GM12878 (cell line): ENCODE measurements at regions not wholly inside any gene's neighbourhood (a gene's known extent, or its start where the extent isn't known, plus 50 kb on each side); places are given as distances from the start of the nearest gene placed in this dataset.
A peak's percentile ranks its signal among the peaks of the same experiment; 100 is the strongest.
"Not testable (repeated sequence)": the region's sequence is repeated elsewhere in the genome, so short reads cannot be mapped to it uniquely, and the experiment has no call there.

Source experiments
- ATAC-seq: fragments of 200-7000 bp; cut with Tn5 transposase; 3 replicates; pipeline ENCODE4 v1.9.1; 2020; ENCODE audit warnings: mild to moderate bottlenecking, moderate library complexity
- BruUV-seq: library from RNA; stranded (reverse); fragments of 400-500 nt; replicated peaks from 2 replicates; lab custom pipeline; 2021; lab: Mats Ljungman, UMichigan
- CTCF ChIA-PET: fragments of 300-600 bp; sonication (Branson Sonifier 250); formaldehyde crosslinking; extraction: SDS; loops from one replicate; lab custom pipeline; 2021; ENCODE audit warnings: inconsistent platforms; lab: Yijun Ruan, JAX
- POLR2A ChIA-PET: fragments of 350-600 bp; formaldehyde crosslinking; extraction: SDS; loops from one replicate; lab custom pipeline; 2021; ENCODE audit warnings: inconsistent platforms; lab: Charles Lee
- RAD21 ChIA-PET: fragments of 300-600 bp; sonication (Branson Sonifier 250); formaldehyde crosslinking; loops from one replicate; lab custom pipeline; 2023; ENCODE audit warnings: antibody characterized with exemption; ENCODE audit not compliant: unreplicated experiment; lab: Charles Lee
- SMC1A ChIA-PET: fragments of 300-600 bp; sonication (Branson Sonifier 250); formaldehyde crosslinking; loops from one replicate; lab custom pipeline; 2023; ENCODE audit not compliant: unreplicated experiment, uncharacterized antibody; lab: Charles Lee
- DNase-seq: peaks from one replicate; pipeline ENCODE4 v3.0.0-alpha.2; 2011; ENCODE audit warnings: low read depth, low spot score
- FAIRE-seq: peaks from 3 replicates; lab custom pipeline; 2011; peaks lifted over from hg19 to GRCh38; lab: Jason Lieb, UNC
- H2AFZ ChIP-seq: 2 replicates; pipeline ENCODE4 v1.6.0; 2011; ENCODE audit warnings: low read depth, low read length, control low read depth; ENCODE audit not compliant: control insufficient read depth
- H3K27ac ChIP-seq: 2 replicates; pipeline ENCODE4 v1.5.1; 2011; ENCODE audit warnings: control low read depth; ENCODE audit not compliant: control insufficient read depth, insufficient read depth
- H3K27me3 ChIP-seq, 2 experiments: replicated peaks in 1 of 2; 2 replicates each; pipeline versions ENCODE4 v1.6.0 to v1.6.1; 2011; ENCODE audit warnings: low read length in 1 of 2; ENCODE audit not compliant: control insufficient read depth in 2 of 2, insufficient read depth in 2 of 2
- H3K36me3 ChIP-seq, 2 experiments: 2 replicates each; pipeline ENCODE4 v1.5.1; 2011; ENCODE audit warnings: low read length in 1 of 2; ENCODE audit not compliant: control insufficient read depth in 2 of 2, insufficient read depth in 2 of 2
- H3K4me1 ChIP-seq: 2 replicates; pipeline ENCODE4 v1.6.1; 2011; ENCODE audit warnings: mild to moderate bottlenecking, low read length, moderate library complexity, mixed read lengths; ENCODE audit not compliant: control insufficient read depth, insufficient read depth
- H3K4me2 ChIP-seq: 2 replicates; pipeline ENCODE4 v1.6.0; 2011; ENCODE audit warnings: control low read depth; ENCODE audit not compliant: control insufficient read depth, insufficient read depth
- H3K4me3 ChIP-seq: fragments of 200-600 bp; sonication (generic); 2 replicates; pipeline ENCODE4 v1.5.1; 2016
- H3K79me2 ChIP-seq: 2 replicates; pipeline ENCODE4 v1.6.0; 2011; ENCODE audit warnings: low read length; ENCODE audit not compliant: control insufficient read depth, insufficient read depth
- H3K9ac ChIP-seq: 2 replicates; pipeline ENCODE4 v1.8.0; 2011; ENCODE audit warnings: low read length, control low read depth, mixed read lengths; ENCODE audit not compliant: control insufficient read depth, insufficient read depth
- H3K9me3 ChIP-seq: replicated peaks from 3 replicates; pipeline ENCODE4 v1.5.1; 2011; ENCODE audit warnings: mild to moderate bottlenecking, low read length; ENCODE audit not compliant: control insufficient read depth, insufficient read depth
- H4K20me1 ChIP-seq: 2 replicates; pipeline ENCODE4 v1.6.0; 2011; ENCODE audit not compliant: control insufficient read depth, insufficient read depth
- CBX5 ChIP-seq: sonication (generic); IDR thresholded peaks from 2 replicates; pipeline ENCODE4 v1.6.1; 2016; ENCODE audit warnings: low read depth, moderate library complexity, mild to moderate bottlenecking, inconsistent platforms
- NFIC ChIP-seq: IDR thresholded peaks from 2 replicates; pipeline ENCODE4 v1.6.1; 2012; ENCODE audit warnings: low read depth, mild to moderate bottlenecking, inconsistent platforms, low read length, moderate library complexity
- POLR2A ChIP-seq: IDR thresholded peaks from 2 replicates; pipeline ENCODE4 v1.6.1; 2011; ENCODE audit warnings: low read depth, mild to moderate bottlenecking, low read length
- ZSCAN29 ChIP-seq: fragments of 450-650 bp; IDR thresholded peaks from 2 replicates; pipeline ENCODE4 v1.6.1; 2017; ENCODE audit warnings: mild to moderate bottlenecking, moderate library complexity
- WGBS: methylation state at CpG from one replicate; pipeline ENCODE4 v1.1.6; 2016; ENCODE audit warnings: low lambda C conversion rate; ENCODE audit not compliant: insufficient replicate concordance, insufficient coverage; ENCODE audit errors: missing lambda C conversion rate; 5-methylcytosine and 5-hydroxymethylcytosine counted together
- in situ Hi-C: fragments of 300-500 bp; cut with MboI; formaldehyde crosslinking; loops from 9 replicates; pipeline ENCODE4 v1.14.3; 2018; ENCODE audit warnings: mixed read lengths
- intact Hi-C: fragments of 100-400 bp; cut with micrococcal nuclease; formaldehyde crosslinking; loops from one replicate; pipeline ENCODE4 v1.14.2; 2022; ENCODE audit not compliant: unreplicated experiment

- TF ChIP-seq POLR2A = no peak
These were observed 336.9 kb downstream of the PTTG2 start (continued) for GRCh38 chr4:38297061-38297460.

- no peak overlapping the region for H2AFZ ChIP-seq
- intact Hi-C loops = no loop called here
- no peaks in the 10 kb centered on the region for H3K27me3 ChIP-seq
- DNase-seq = no peak
- no peak overlapping the region for H3K9ac ChIP-seq
- in situ Hi-C loops = no loop called here
- H3K9me3 ChIP-seq = peaks cover 22% of the 10 kb centered on the region
- BruUV-seq = no TSS peak
- SMC1A ChIA-PET = interaction anchor here (0.6 kb wide), 2 partner anchors 413 to 507 kb away, joined by 3 read pairs; no protein-coding TSS in a partner anchor
- CTCF ChIA-PET = interaction anchor here (0.8 kb wide), 1 partner anchor 376 kb away, joined by 3 read pairs; no protein-coding TSS in a partner anchor
- no peak for FAIRE-seq
- RAD21 ChIA-PET = no interaction called here
- H3K4me2 ChIP-seq = no peak overlapping the region
- no peaks in the 10 kb centered on the region for H3K4me1 ChIP-seq
- no peaks in the 10 kb centered on the region for H4K20me1 ChIP-seq
- no peak for ATAC-seq
- H3K4me3 ChIP-seq = no peak overlapping the region
- H3K36me3 ChIP-seq = no peaks in the 10 kb centered on the region
- H3K27ac ChIP-seq = no peak overlapping the region
- TF ChIP-seq CBX5 (peak; percentile 66; the same call in 1 of the 2 replicates), ZSCAN29 (no peak)
- WGBS = 0% methylated on average over 1 of the region's 1 CpG
- POLR2A ChIA-PET = no interaction called here
- H3K79me2 ChIP-seq = no peaks in the 10 kb centered on the region
These were observed 338.9 kb downstream of the PTTG2 start for GRCh38 chr4:38298868-38299713.

- Histone ChIP-seq H3K36me3 (no peaks in the 10 kb centered on the region), H4K20me1 (no peaks in the 10 kb centered on the region), H3K27me3 (no peaks in the 10 kb centered on the region), H2AFZ (no peak overlapping the region), H3K4me3 (no peak overlapping the region), H3K4me1 (peaks cover 21% of the 10 kb centered on the region), H3K9ac (no peak overlapping the region), H3K79me2 (no peaks in the 10 kb centered on the region), H3K4me2 (no peak overlapping the region), H3K27ac (no peak overlapping the region), H3K9me3 (peaks cover 17% of the 10 kb centered on the region; the same call in 2 of the 3 replicates)
- DNase-seq (no peak), FAIRE-seq (no peak), ATAC-seq (no peak)
- no TSS peak for BruUV-seq
- ChIA-PET POLR2A (interaction anchor here (1.1 kb wide), 1 partner anchor 12 kb away, joined by 3 read pairs; no protein-coding TSS in a partner anchor), SMC1A (interaction anchor here (1.0 kb wide), 1 partner anchor 12 kb away, joined by 3 read pairs; no protein-coding TSS in a partner anchor), CTCF (interaction anchor here (0.7 to 5.5 kb wide), 4 partner anchors 14 to 373 kb away, joined by 3 to 29 read pairs (median 4); no protein-coding TSS in a partner anchor), RAD21 (no interaction called here)
- in situ Hi-C loops (loop anchor here (25.0 kb wide), 1 partner anchor 559 kb away; the partner anchor contains the start of genes FAM114A1 and TLR6), intact Hi-C loops (no loop called here)
- 70% methylated on average over 2 of the region's 2 CpGs for WGBS
- TF ChIP-seq CBX5 = 0 out of 2 replicates have a peak, but pooled peaks have one; percentile 20
- no peak for TF ChIP-seq NFIC
These were observed 342.7 kb downstream of the PTTG2 start for GRCh38 chr4:38302910-38303309.

- in situ Hi-C loops = loop anchor here (25.0 kb wide), 1 partner anchor 558 kb away; the partner anchor contains the start of genes FAM114A1 and TLR6
- RAD21 ChIA-PET = interaction anchor here (0.8 to 1.2 kb wide), 2 partner anchors 15 to 371 kb away, joined by 3 read pairs; no protein-coding TSS in a partner anchor
These were observed 344.3 kb downstream of the PTTG2 start for GRCh38 chr4:38304460-38304859.

More at GRCh38 chr4:38304460-38304859, 344.3 kb downstream of the PTTG2 start:
- H4K20me1 ChIP-seq, H3K79me2 ChIP-seq, POLR2A ChIA-PET, H2AFZ ChIP-seq, H3K36me3 ChIP-seq, intact Hi-C loops, FAIRE-seq, ATAC-seq, H3K4me3 ChIP-seq, H3K27ac ChIP-seq, BruUV-seq, H3K9ac ChIP-seq, H3K27me3 ChIP-seq, DNase-seq, H3K4me2 ChIP-seq: not testable (repeated sequence)
- CTCF ChIA-PET = interaction anchor here (0.6 to 5.5 kb wide), 2 partner anchors 15 to 132 kb away, joined by 3 to 29 read pairs; no protein-coding TSS in a partner anchor
- SMC1A ChIA-PET = interaction anchor here (0.7 to 1.2 kb wide), 5 partner anchors 14 to 369 kb away, joined by 3 to 5 read pairs (median 3); no protein-coding TSS in a partner anchor
- 99% methylated on average over 5 of the region's 5 CpGs for WGBS
- H3K4me1 ChIP-seq = peaks cover 32% of the 10 kb centered on the region
- peaks cover 10% of the 10 kb centered on the region; the same call in 2 of the 3 replicates for H3K9me3 ChIP-seq
